HCT116 (cell line): ENCODE measurements at regions not wholly inside any gene's neighbourhood (a gene's known extent, or its start where the extent isn't known, plus 50 kb on each side); places are given as distances from the start of the nearest gene placed in this dataset.

ENCODE experiments used
- ATAC-seq: fragments of 200-7000 bp; cut with Tn5 transposase; 2 replicates; pipeline ENCODE4 v1.9.1; 2020; ENCODE audit warnings: mild to moderate bottlenecking, moderate library complexity
- BruUV-seq: library from RNA; stranded (reverse); fragments of 400-500 nt; replicated peaks from 2 replicates; lab custom pipeline; 2021; lab: Mats Ljungman, UMichigan
- CTCF ChIA-PET: fragments of 300-600 bp; sonication (Branson Sonifier 250); formaldehyde crosslinking; loops from one replicate; lab custom pipeline; 2021; ENCODE audit warnings: antibody characterized with exemption; lab: Charles Lee
- POLR2A ChIA-PET: fragments of 300-600, 350-600 bp; sonication (Branson Sonifier 250); formaldehyde crosslinking; loops from one replicate; lab custom pipeline; 2021; ENCODE audit warnings: antibody characterized with exemption; lab: Charles Lee
- RAD21 ChIA-PET, 2 experiments: fragments of 300-600 bp; sonication (Branson Sonifier 250); formaldehyde crosslinking; loops; one replicate each; lab custom pipeline; 2023; ENCODE audit warnings: low total read pairs in 2 of 2; ENCODE audit not compliant: uncharacterized antibody in 2 of 2, unreplicated experiment in 2 of 2, low non-redundant PET in 1 of 2; lab: Charles Lee
- DNase-seq: peaks from one replicate; pipeline ENCODE4 v3.0.0-alpha.2; 2010; ENCODE audit warnings: low read depth, low spot score
- H2AFZ ChIP-seq: fragments of 200-600 bp; shearing (Covaris generic), sonication (generic); 2 replicates; pipeline ENCODE4 v1.6.1; 2017; ENCODE audit warnings: low read depth, mixed run types, mixed read lengths, antibody characterized with exemption, low read length; ENCODE audit not compliant: poor library complexity, severe bottlenecking
- H3K27ac ChIP-seq: 2 replicates; pipeline ENCODE4 v1.5.1; 2012; ENCODE audit warnings: low read depth, low read length
- H3K27me3 ChIP-seq: fragments of 200-600 bp; sonication (generic); 2 replicates; pipeline ENCODE4 v1.6.1; 2016; ENCODE audit warnings: mixed run types, low read length, mixed read lengths; ENCODE audit not compliant: insufficient read depth
- H3K36me3 ChIP-seq, 2 experiments: fragments of 200-500 bp in 1 of 2; fragments of 200-600 bp in 1 of 2; sonication (Bioruptor generic) in 1 of 2; sonication (generic) in 1 of 2; 2 replicates each; pipeline versions ENCODE4 v1.5.1 to v1.6.1; 2014 to 2016; ENCODE audit warnings: low read length in 2 of 2, inconsistent platforms in 1 of 2, mixed read lengths in 1 of 2, mixed run types in 1 of 2; ENCODE audit not compliant: insufficient read depth in 2 of 2, control insufficient read depth in 1 of 2
- H3K4me1 ChIP-seq, 2 experiments: fragments of 200-600 bp in 1 of 2; sonication (generic) in 1 of 2; 2 replicates each; pipeline versions ENCODE4 v1.5.1 to v1.6.1; 2012 to 2017; ENCODE audit warnings: low read length in 2 of 2, inconsistent platforms in 1 of 2, mild to moderate bottlenecking in 1 of 2, mixed read lengths in 1 of 2, mixed run types in 1 of 2, moderate library complexity in 1 of 2; ENCODE audit not compliant: insufficient read depth in 2 of 2, control insufficient read depth in 1 of 2
- H3K4me2 ChIP-seq: fragments of 200-600 bp; sonication (generic); 2 replicates; pipeline ENCODE4 v1.6.1; 2017; ENCODE audit warnings: mixed run types, low read length, mixed read lengths
- H3K4me3 ChIP-seq, 2 experiments: fragments of 200-600 bp in 1 of 2; sonication (generic) in 1 of 2; replicated peaks in 1 of 2; 2 replicates each; pipeline ENCODE4 v1.5.1; 2011 to 2016; ENCODE audit warnings: low read length in 2 of 2, control low read depth in 1 of 2, low read depth in 1 of 2, mild to moderate bottlenecking in 1 of 2, mixed read lengths in 1 of 2, mixed run types in 1 of 2
- H3K79me2 ChIP-seq: fragments of 200-600 bp; sonication (generic); 2 replicates; pipeline ENCODE4 v1.6.1; 2017; ENCODE audit warnings: mild to moderate bottlenecking, mixed run types, low read length, moderate library complexity, mixed read lengths; ENCODE audit not compliant: insufficient read depth
- H3K9ac ChIP-seq: fragments of 200-600 bp; sonication (generic); 2 replicates; pipeline ENCODE4 v1.6.1; 2016; ENCODE audit warnings: low read length, mixed read lengths
- H3K9me2 ChIP-seq: fragments of 200-600 bp; sonication (generic), shearing (Covaris generic); 2 replicates; pipeline ENCODE4 v1.6.1; 2017; ENCODE audit warnings: mixed run types, mild to moderate bottlenecking, moderate library complexity; ENCODE audit not compliant: insufficient read depth
- H3K9me3 ChIP-seq, 2 experiments: fragments of 200-500 bp in 1 of 2; fragments of 200-600 bp in 1 of 2; sonication (Bioruptor generic) in 1 of 2; sonication (generic) in 1 of 2; 2 replicates each; pipeline ENCODE4 v1.6.1; 2014 to 2017; ENCODE audit warnings: low read length in 2 of 2, mixed read lengths in 2 of 2, inconsistent platforms in 1 of 2, low read depth in 1 of 2, mild to moderate bottlenecking in 1 of 2, mixed run types in 1 of 2, moderate library complexity in 1 of 2; ENCODE audit not compliant: control insufficient read depth in 1 of 2, insufficient read depth in 1 of 2
- H4K20me1 ChIP-seq: fragments of 200-600 bp; sonication (generic), shearing (Covaris generic); 2 replicates; pipeline ENCODE4 v1.6.1; 2017; ENCODE audit warnings: mixed run types, mild to moderate bottlenecking, moderate library complexity; ENCODE audit not compliant: insufficient read depth
- CBX3 ChIP-seq: IDR thresholded peaks from 2 replicates; pipeline ENCODE4 v1.6.1; 2012; ENCODE audit warnings: low read depth
- EGR1 ChIP-seq: IDR thresholded peaks from 2 replicates; pipeline ENCODE4 v1.6.1; 2012; ENCODE audit warnings: low read depth
- EZH2phosphoT487 ChIP-seq: fragments of 200-600 bp; IDR thresholded peaks from 2 replicates; pipeline ENCODE4 v1.6.1; 2018; ENCODE audit warnings: antibody characterized with exemption, borderline replicate concordance
- FOSL1 ChIP-seq: IDR thresholded peaks from 2 replicates; pipeline ENCODE4 v1.6.1; 2012; ENCODE audit warnings: low read depth
- RAD21 ChIP-seq: IDR thresholded peaks from 2 replicates; pipeline ENCODE4 v1.6.1; 2012; ENCODE audit warnings: low read depth, mild to moderate bottlenecking
- SRF ChIP-seq: IDR thresholded peaks from 2 replicates; pipeline ENCODE4 v1.6.1; 2012; ENCODE audit warnings: low read depth
- TCF7L2 ChIP-seq: IDR thresholded peaks from 2 replicates; pipeline ENCODE4 v1.7.0; 2011; ENCODE audit warnings: borderline replicate concordance, inconsistent platforms; ENCODE audit not compliant: insufficient read depth, insufficient read length; ENCODE audit errors: extremely low read depth
- ZNF274 ChIP-seq: fragments of 200-500 bp; sonication (Bioruptor generic); IDR thresholded peaks from 2 replicates; pipeline ENCODE4 v1.6.1; 2014; ENCODE audit warnings: mild to moderate bottlenecking, low read depth, low read length, inconsistent platforms
- intact Hi-C: fragments of 100-400 bp; cut with micrococcal nuclease; formaldehyde crosslinking; loops from 2 replicates; pipeline ENCODE4 v1.10.0; 2022
- TF ChIP-seq, protein P1 (sequence below): IDR thresholded peaks from 2 replicates; pipeline ENCODE4 v1.6.1; 2012
- TF ChIP-seq, protein P2 (sequence below): IDR thresholded peaks from 2 replicates; pipeline ENCODE4 v1.6.1; 2012; ENCODE audit warnings: low read depth
- TF ChIP-seq, protein P3 (sequence below): IDR thresholded peaks from 2 replicates; pipeline ENCODE4 v1.6.1; 2011; ENCODE audit warnings: mild to moderate bottlenecking, low read length, moderate library complexity; ENCODE audit not compliant: insufficient replicate concordance; ENCODE audit errors: extremely low read depth
- TF ChIP-seq, protein P4 (sequence below), 3 experiments: fragments of 200-600 bp in 1 of 3; sonication (generic) in 1 of 3; IDR thresholded peaks in 2 of 3; conservative IDR thresholded peaks in 1 of 3; 2 replicates each; pipeline ENCODE4 v1.5.1; 2012 to 2017; ENCODE audit warnings: low read depth in 2 of 3, low read length in 2 of 3, antibody characterized with exemption in 1 of 3, borderline replicate concordance in 1 of 3, control low read depth in 1 of 3, mild to moderate bottlenecking in 1 of 3, mixed read lengths in 1 of 3, mixed run types in 1 of 3, moderate library complexity in 1 of 3; ENCODE audit not compliant: insufficient read depth in 1 of 3

DNA sequence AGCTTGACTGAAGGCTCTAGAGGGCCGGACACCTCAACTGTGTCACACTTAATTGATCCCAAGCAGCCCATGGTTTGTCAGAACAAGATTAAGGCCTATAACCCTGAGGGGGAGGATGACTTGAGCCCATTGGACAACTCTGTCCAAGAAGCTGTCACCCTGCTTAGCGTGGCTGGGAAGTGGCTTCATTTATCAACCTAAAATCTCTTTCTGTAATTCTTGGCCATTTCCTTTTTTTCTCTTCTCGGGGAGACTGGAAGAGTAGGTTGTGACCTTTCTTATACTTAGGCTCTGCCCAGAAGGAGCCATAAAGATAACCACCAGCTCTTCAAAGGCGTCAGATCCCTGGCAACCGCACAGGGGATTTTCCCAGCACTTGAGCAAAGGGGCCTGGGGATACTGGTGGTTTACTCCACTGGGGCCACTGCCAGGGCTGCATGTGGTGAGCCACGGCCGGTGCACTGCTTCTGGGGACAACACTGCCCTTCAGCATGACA is 265.5 kb downstream of the CYRIA start:
- CTCF ChIA-PET, result no interaction called here
- H3K27me3 ChIP-seq, result no peaks in the 10 kb centered on the region
- no peaks in the 10 kb centered on the region for H3K36me3 ChIP-seq
- no peak overlapping the region for H2AFZ ChIP-seq
- H4K20me1 ChIP-seq, result no peaks in the 10 kb centered on the region
- no peak overlapping the region for H3K9ac ChIP-seq
- H3K4me3 ChIP-seq, result no peak overlapping the region
- no peaks in the 10 kb centered on the region for H3K9me2 ChIP-seq
- no peak for ATAC-seq
- intact Hi-C loops, result no loop called here
- no peak overlapping the region for H3K27ac ChIP-seq
- no TSS peak for BruUV-seq
- H3K79me2 ChIP-seq, result no peaks in the 10 kb centered on the region
- POLR2A ChIA-PET, result no interaction called here
- no peaks in the 10 kb centered on the region for H3K9me3 ChIP-seq
- DNase-seq, result no peak
- no peaks in the 10 kb centered on the region for H3K4me1 ChIP-seq
- H3K4me2 ChIP-seq, result no peak overlapping the region
- RAD21 ChIA-PET, result no interaction called here
- TF ChIP-seq, protein P1, sequence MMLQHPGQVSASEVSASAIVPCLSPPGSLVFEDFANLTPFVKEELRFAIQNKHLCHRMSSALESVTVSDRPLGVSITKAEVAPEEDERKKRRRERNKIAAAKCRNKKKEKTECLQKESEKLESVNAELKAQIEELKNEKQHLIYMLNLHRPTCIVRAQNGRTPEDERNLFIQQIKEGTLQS, result no peak
- TF ChIP-seq, protein P2, sequence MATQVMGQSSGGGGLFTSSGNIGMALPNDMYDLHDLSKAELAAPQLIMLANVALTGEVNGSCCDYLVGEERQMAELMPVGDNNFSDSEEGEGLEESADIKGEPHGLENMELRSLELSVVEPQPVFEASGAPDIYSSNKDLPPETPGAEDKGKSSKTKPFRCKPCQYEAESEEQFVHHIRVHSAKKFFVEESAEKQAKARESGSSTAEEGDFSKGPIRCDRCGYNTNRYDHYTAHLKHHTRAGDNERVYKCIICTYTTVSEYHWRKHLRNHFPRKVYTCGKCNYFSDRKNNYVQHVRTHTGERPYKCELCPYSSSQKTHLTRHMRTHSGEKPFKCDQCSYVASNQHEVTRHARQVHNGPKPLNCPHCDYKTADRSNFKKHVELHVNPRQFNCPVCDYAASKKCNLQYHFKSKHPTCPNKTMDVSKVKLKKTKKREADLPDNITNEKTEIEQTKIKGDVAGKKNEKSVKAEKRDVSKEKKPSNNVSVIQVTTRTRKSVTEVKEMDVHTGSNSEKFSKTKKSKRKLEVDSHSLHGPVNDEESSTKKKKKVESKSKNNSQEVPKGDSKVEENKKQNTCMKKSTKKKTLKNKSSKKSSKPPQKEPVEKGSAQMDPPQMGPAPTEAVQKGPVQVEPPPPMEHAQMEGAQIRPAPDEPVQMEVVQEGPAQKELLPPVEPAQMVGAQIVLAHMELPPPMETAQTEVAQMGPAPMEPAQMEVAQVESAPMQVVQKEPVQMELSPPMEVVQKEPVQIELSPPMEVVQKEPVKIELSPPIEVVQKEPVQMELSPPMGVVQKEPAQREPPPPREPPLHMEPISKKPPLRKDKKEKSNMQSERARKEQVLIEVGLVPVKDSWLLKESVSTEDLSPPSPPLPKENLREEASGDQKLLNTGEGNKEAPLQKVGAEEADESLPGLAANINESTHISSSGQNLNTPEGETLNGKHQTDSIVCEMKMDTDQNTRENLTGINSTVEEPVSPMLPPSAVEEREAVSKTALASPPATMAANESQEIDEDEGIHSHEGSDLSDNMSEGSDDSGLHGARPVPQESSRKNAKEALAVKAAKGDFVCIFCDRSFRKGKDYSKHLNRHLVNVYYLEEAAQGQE, result no peak
- no peak for TF ChIP-seq RAD21
- TF ChIP-seq TCF7L2, result no peak
- no peak for TF ChIP-seq ZNF274
- TF ChIP-seq FOSL1, result no peak
- TF ChIP-seq EGR1, result no peak
- no peak for TF ChIP-seq SRF
- no peak for TF ChIP-seq CBX3
- TF ChIP-seq EZH2phosphoT487, result no peak
- TF ChIP-seq, protein P3, sequence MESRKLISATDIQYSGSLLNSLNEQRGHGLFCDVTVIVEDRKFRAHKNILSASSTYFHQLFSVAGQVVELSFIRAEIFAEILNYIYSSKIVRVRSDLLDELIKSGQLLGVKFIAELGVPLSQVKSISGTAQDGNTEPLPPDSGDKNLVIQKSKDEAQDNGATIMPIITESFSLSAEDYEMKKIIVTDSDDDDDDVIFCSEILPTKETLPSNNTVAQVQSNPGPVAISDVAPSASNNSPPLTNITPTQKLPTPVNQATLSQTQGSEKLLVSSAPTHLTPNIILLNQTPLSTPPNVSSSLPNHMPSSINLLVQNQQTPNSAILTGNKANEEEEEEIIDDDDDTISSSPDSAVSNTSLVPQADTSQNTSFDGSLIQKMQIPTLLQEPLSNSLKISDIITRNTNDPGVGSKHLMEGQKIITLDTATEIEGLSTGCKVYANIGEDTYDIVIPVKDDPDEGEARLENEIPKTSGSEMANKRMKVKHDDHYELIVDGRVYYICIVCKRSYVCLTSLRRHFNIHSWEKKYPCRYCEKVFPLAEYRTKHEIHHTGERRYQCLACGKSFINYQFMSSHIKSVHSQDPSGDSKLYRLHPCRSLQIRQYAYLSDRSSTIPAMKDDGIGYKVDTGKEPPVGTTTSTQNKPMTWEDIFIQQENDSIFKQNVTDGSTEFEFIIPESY, result no peak
- TF ChIP-seq, protein P4, sequence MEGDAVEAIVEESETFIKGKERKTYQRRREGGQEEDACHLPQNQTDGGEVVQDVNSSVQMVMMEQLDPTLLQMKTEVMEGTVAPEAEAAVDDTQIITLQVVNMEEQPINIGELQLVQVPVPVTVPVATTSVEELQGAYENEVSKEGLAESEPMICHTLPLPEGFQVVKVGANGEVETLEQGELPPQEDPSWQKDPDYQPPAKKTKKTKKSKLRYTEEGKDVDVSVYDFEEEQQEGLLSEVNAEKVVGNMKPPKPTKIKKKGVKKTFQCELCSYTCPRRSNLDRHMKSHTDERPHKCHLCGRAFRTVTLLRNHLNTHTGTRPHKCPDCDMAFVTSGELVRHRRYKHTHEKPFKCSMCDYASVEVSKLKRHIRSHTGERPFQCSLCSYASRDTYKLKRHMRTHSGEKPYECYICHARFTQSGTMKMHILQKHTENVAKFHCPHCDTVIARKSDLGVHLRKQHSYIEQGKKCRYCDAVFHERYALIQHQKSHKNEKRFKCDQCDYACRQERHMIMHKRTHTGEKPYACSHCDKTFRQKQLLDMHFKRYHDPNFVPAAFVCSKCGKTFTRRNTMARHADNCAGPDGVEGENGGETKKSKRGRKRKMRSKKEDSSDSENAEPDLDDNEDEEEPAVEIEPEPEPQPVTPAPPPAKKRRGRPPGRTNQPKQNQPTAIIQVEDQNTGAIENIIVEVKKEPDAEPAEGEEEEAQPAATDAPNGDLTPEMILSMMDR (IDR thresholded peaks at IDR 0.05 in 2 of 3, conservative IDR thresholded peaks at IDR 0.05 in 1 of 3; ENCODE audit: borderline replicate concordance in 1 of 3, insufficient read depth in 1 of 3, low read depth in 2 of 3, low read length in 2 of 3), result no peak
